IMR-90 (cell line): ENCODE measurements at regions not wholly inside any gene's neighbourhood (a gene's known extent, or its start where the extent isn't known, plus 50 kb on each side); places are given as distances from the start of the nearest gene placed in this dataset.
"Not testable (repeated sequence)": the region's sequence is repeated elsewhere in the genome, so short reads cannot be mapped to it uniquely, and the experiment has no call there.

Experiments
- ATAC-seq: fragments of 200-7000 bp; cut with Tn5 transposase; 2 replicates; pipeline ENCODE4 v1.9.1; 2020; ENCODE audit warnings: low read depth, mild to moderate bottlenecking, moderate library complexity
- BruUV-seq: library from RNA; stranded (reverse); fragments of 400-500 nt; replicated peaks from 2 replicates; lab custom pipeline; 2021; lab: Mats Ljungman, UMichigan
- CTCF ChIA-PET: fragments of 300-600 bp; formaldehyde crosslinking; extraction: SDS; loops from one replicate; lab custom pipeline; 2021; ENCODE audit warnings: antibody characterized with exemption; lab: Yijun Ruan, JAX
- POLR2A ChIA-PET: fragments of 300-600 bp; sonication (Branson Sonifier 250); formaldehyde crosslinking; loops from one replicate; lab custom pipeline; 2022; ENCODE audit warnings: antibody characterized with exemption; ENCODE audit not compliant: unreplicated experiment; lab: Charles Lee
- DNase-seq: peaks from one replicate; pipeline ENCODE4 v3.0.0; 2013
- H2AFZ ChIP-seq: replicated peaks from 2 replicates; pipeline ENCODE3; 2013; ENCODE audit warnings: low read length, mild to moderate bottlenecking; ENCODE audit not compliant: poor library complexity
- H2AK5ac ChIP-seq: 2 replicates; pipeline ENCODE4 v1.6.1; 2013; ENCODE audit warnings: low read depth, low read length, inconsistent platforms
- H2AK9ac ChIP-seq: replicated peaks from 2 replicates; pipeline ENCODE3; 2013; ENCODE audit warnings: mild to moderate bottlenecking, low read depth, low read length, moderate library complexity; ENCODE audit not compliant: poor library complexity
- H2BK120ac ChIP-seq: 2 replicates; pipeline ENCODE4 v1.6.1; 2013; ENCODE audit warnings: low read depth, low read length, inconsistent platforms
- H2BK15ac ChIP-seq: 3 replicates; pipeline ENCODE4 v1.6.1; 2013; ENCODE audit warnings: low read depth, low read length, inconsistent platforms
- H2BK20ac ChIP-seq: 2 replicates; pipeline ENCODE4 v1.6.1; 2013; ENCODE audit warnings: low read depth, mild to moderate bottlenecking, inconsistent platforms, low read length, moderate library complexity
- H2BK5ac ChIP-seq: 2 replicates; pipeline ENCODE4 v1.6.1; 2013; ENCODE audit warnings: mild to moderate bottlenecking, low read depth, low read length, inconsistent platforms; ENCODE audit not compliant: poor library complexity, severe bottlenecking
- H3K14ac ChIP-seq: replicated peaks from 2 replicates; pipeline ENCODE4 v1.6.1; 2013; ENCODE audit warnings: low read depth, low read length, inconsistent platforms
- H3K18ac ChIP-seq: 2 replicates; pipeline ENCODE4 v1.6.1; 2013; ENCODE audit warnings: low read depth, low read length, control low read depth
- H3K23ac ChIP-seq: 2 replicates; pipeline ENCODE4 v1.6.1; 2013; ENCODE audit warnings: low read depth, low read length, inconsistent platforms
- H3K27ac ChIP-seq: 2 replicates; pipeline ENCODE4 v1.5.1; 2013; ENCODE audit warnings: mild to moderate bottlenecking, control low read depth, low read length; ENCODE audit not compliant: insufficient read depth
- H3K27me3 ChIP-seq: 2 replicates; pipeline ENCODE4 v1.6.1; 2013; ENCODE audit warnings: low read length; ENCODE audit not compliant: control insufficient read depth, insufficient read depth
- H3K36me3 ChIP-seq: 2 replicates; pipeline ENCODE4 v1.6.1; 2013; ENCODE audit warnings: low read length, mixed read lengths; ENCODE audit not compliant: control insufficient read depth, insufficient read depth
- H3K4ac ChIP-seq: 2 replicates; pipeline ENCODE4 v1.6.1; 2013; ENCODE audit warnings: low read depth, low read length, inconsistent platforms
- H3K4me1 ChIP-seq: 2 replicates; pipeline ENCODE4 v1.6.1; 2013; ENCODE audit warnings: low read length, mixed read lengths; ENCODE audit not compliant: control insufficient read depth, insufficient read depth
- H3K4me2 ChIP-seq: 2 replicates; pipeline ENCODE4 v1.6.1; 2013; ENCODE audit warnings: low read depth, mild to moderate bottlenecking, control low read depth, low read length, moderate library complexity
- H3K4me3 ChIP-seq: 2 replicates; pipeline ENCODE4 v1.5.1; 2013; ENCODE audit warnings: low read depth, mild to moderate bottlenecking, control low read depth, low read length, moderate library complexity; ENCODE audit not compliant: insufficient read depth
- H3K56ac ChIP-seq: 2 replicates; pipeline ENCODE4 v1.6.1; 2013; ENCODE audit warnings: low read length, inconsistent platforms; ENCODE audit not compliant: insufficient read depth; ENCODE audit errors: extremely low read depth
- H3K79me1 ChIP-seq, 2 experiments: 2 replicates each; pipeline ENCODE4 v1.6.1; 2013; ENCODE audit warnings: low read length in 2 of 2, inconsistent platforms in 1 of 2, low read depth in 1 of 2
- H3K9ac ChIP-seq: 2 replicates; pipeline ENCODE4 v1.6.1; 2013; ENCODE audit warnings: low read depth, low read length, control low read depth
- H3K9me1 ChIP-seq: 2 replicates; pipeline ENCODE4 v1.6.1; 2013; ENCODE audit warnings: low read length, inconsistent platforms; ENCODE audit not compliant: insufficient read depth
- H3K9me3 ChIP-seq: 2 replicates; pipeline ENCODE4 v1.6.1; 2013; ENCODE audit warnings: low read length; ENCODE audit not compliant: control insufficient read depth, insufficient read depth
- H4K20me1 ChIP-seq: 2 replicates; pipeline ENCODE4 v1.6.1; 2013; ENCODE audit warnings: low read length, inconsistent platforms; ENCODE audit not compliant: insufficient read depth
- H4K5ac ChIP-seq: 2 replicates; pipeline ENCODE4 v1.6.1; 2013; ENCODE audit warnings: mild to moderate bottlenecking, low read depth, low read length, control low read depth
- H4K8ac ChIP-seq, 2 experiments: 2 replicates each; pipeline ENCODE4 v1.6.1; 2013; ENCODE audit warnings: low read depth in 2 of 2, low read length in 2 of 2, control low read depth in 1 of 2, inconsistent platforms in 1 of 2
- H4K91ac ChIP-seq: 2 replicates; pipeline ENCODE4 v1.6.1; 2013; ENCODE audit warnings: low read depth, low read length, inconsistent platforms; ENCODE audit not compliant: insufficient read depth
- WGBS, 2 experiments: methylation state at CpG; one replicate each; pipeline versions ENCODE4 v1.1.5 to v1.1.7; 2013; ENCODE audit warnings: missing lambda C conversion rate in 2 of 2; ENCODE audit not compliant: insufficient read length in 1 of 2; ENCODE audit errors: extremely low coverage in 2 of 2; 5-methylcytosine and 5-hydroxymethylcytosine counted together
- dilution Hi-C: fragments of 300-500 bp; cut with HindIII; formaldehyde crosslinking; loops from one replicate; pipeline ENCODE4 v1.14.3; 2018; ENCODE audit warnings: low sequenced_read_pairs; ENCODE audit not compliant: unreplicated experiment
- in situ Hi-C: fragments of 300-500 bp; cut with MboI; formaldehyde crosslinking; loops from 3 replicates; pipeline ENCODE4 v1.14.3; 2019; ENCODE audit warnings: low sequenced_read_pairs, inconsistent platforms, mixed read lengths
- intact Hi-C: fragments of 100-400 bp; cut with micrococcal nuclease; formaldehyde crosslinking; loops from 2 replicates; pipeline ENCODE4 v1.10.0; 2022

DNA sequence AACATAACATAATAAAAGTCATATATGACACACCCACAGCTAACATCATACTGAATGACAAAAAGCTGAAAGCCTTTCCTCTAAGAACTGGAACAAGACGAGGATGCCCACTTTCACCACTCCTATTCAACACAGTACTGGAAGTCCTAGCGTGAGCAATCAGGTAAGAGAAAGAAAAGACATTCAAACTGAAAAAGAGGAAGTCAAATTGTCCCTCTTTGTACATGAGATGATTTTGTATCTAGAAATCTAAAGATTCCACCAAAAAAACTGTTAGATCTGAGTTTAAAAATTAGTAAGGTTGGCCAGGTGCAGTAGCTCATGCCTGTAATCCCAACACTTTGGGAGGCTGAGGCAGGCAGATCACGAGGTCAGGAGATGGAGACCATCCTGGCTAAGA is 70.1 kb upstream of the PROKR2 start:
- H2BK120ac ChIP-seq, H2BK5ac ChIP-seq, H4K5ac ChIP-seq, H3K9ac ChIP-seq, POLR2A ChIA-PET, H2AK5ac ChIP-seq, H2AFZ ChIP-seq, DNase-seq, H2BK20ac ChIP-seq, ATAC-seq, H2BK15ac ChIP-seq, dilution Hi-C loops, intact Hi-C loops, H3K9me3 ChIP-seq, H3K4ac ChIP-seq, H4K8ac ChIP-seq, H3K79me1 ChIP-seq, H3K36me3 ChIP-seq, H2AK9ac ChIP-seq, H3K23ac ChIP-seq, H3K9me1 ChIP-seq, H3K4me2 ChIP-seq, H4K20me1 ChIP-seq, CTCF ChIA-PET, BruUV-seq, in situ Hi-C loops, H3K4me3 ChIP-seq, H4K91ac ChIP-seq, H3K27me3 ChIP-seq, H3K56ac ChIP-seq, H3K14ac ChIP-seq, H3K27ac ChIP-seq, H3K18ac ChIP-seq, H3K4me1 ChIP-seq: not testable (repeated sequence)
- WGBS, 2 experiments: no CpG with 5 or more reads among the region's 3 CpGs

DNA sequence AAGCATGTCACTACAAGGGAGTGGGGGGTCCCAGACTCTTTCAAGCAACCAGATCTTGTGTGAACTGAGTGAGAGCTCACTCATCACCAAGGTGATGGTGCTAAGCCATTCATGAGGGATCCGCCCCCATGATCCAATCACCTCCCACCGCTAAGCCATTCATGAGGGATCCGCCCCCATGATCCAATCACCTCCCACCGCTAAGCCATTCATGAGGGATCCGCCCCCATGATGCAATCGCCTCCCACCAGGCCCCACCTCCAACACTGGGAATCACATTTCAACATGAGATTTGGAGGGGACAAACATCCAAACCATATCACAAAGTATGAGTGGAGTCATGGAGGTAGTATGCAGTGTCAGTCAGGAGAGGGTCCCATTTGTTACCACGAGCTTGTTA is 64.8 kb upstream of the PROKR2 start:
- H2AK9ac ChIP-seq, H3K56ac ChIP-seq, BruUV-seq, in situ Hi-C loops, H3K36me3 ChIP-seq, H4K8ac ChIP-seq, H4K20me1 ChIP-seq, H4K91ac ChIP-seq, H3K4ac ChIP-seq, H3K4me1 ChIP-seq, H3K27ac ChIP-seq, H3K9ac ChIP-seq, H2BK5ac ChIP-seq, CTCF ChIA-PET, H2BK20ac ChIP-seq, H3K9me3 ChIP-seq, DNase-seq, H3K23ac ChIP-seq, H3K18ac ChIP-seq, H3K14ac ChIP-seq, H3K79me1 ChIP-seq, H3K9me1 ChIP-seq, H2BK15ac ChIP-seq, ATAC-seq, H3K27me3 ChIP-seq, H3K4me3 ChIP-seq, H2BK120ac ChIP-seq, POLR2A ChIA-PET, H4K5ac ChIP-seq, H2AK5ac ChIP-seq, H2AFZ ChIP-seq, dilution Hi-C loops, intact Hi-C loops, H3K4me2 ChIP-seq: not testable (repeated sequence)
- no CpG with 5 or more reads among the region's 7 CpGs for WGBS, 2 experiments
